ENCODE measurements at regions not wholly inside any gene's neighbourhood (a gene's known extent, or its start where the extent isn't known, plus 50 kb on each side); places are given as distances from the start of the nearest gene placed in this dataset.

GRCh38 chr17:33433581-33433980, 140.5 kb upstream of the ASIC2 start:
- Histone ChIP-seq H3K36me3 (replicated peaks in 1 of 2; ENCODE audit: control insufficient read depth in 1 of 2, insufficient read depth in 2 of 2, low read length in 2 of 2) (no peaks in the 10 kb centered on the region), H3K79me2 (ENCODE audit: insufficient read depth, low read length) (no peaks in the 10 kb centered on the region), H3K27ac (ENCODE audit: low read depth in 1 of 2, low read length in 2 of 2) (no peak overlapping the region), H3K4me2 (replicated peaks; ENCODE audit: extremely low read depth, low read length, poor library complexity, severe bottlenecking) (no peak overlapping the region), H3K9me3 (replicated peaks in 1 of 2; ENCODE audit: control insufficient read depth in 1 of 2, insufficient read depth in 1 of 2, low read length in 2 of 2) (peaks cover 4 to 6% of the 10 kb centered on the region in 2 donors), H3K4me3 (replicated peaks in 1 of 3; ENCODE audit: low read depth in 2 of 3, low read length in 3 of 3) (no peak overlapping the region), H4K20me1 (ENCODE audit: insufficient read depth, low read length) (no peaks in the 10 kb centered on the region), H3K9ac (ENCODE audit: insufficient read depth, low read length, poor library complexity, severe bottlenecking) (no peak overlapping the region), H3K27me3 (ENCODE audit: control insufficient read depth in 2 of 2, insufficient read depth in 2 of 2, low read length in 2 of 2) (no peaks in the 10 kb centered on the region), H3K4me1 (ENCODE audit: control insufficient read depth in 1 of 2, insufficient read depth in 2 of 2, low read length in 2 of 2) (peaks cover 12 to 23% of the 10 kb centered on the region in 2 donors), H2AFZ (ENCODE audit: insufficient read depth, low read depth, low read length, poor library complexity, severe bottlenecking) (no peak overlapping the region)
- TF ChIP-seq CTCF (IDR thresholded peaks at IDR 0.05) = no peak
- H3K27ac Mint-ChIP-seq = no peak overlapping the region
- WGBS (ENCODE audit: insufficient coverage) = 61% methylated on average over 2 of the region's 6 CpGs
- intact Hi-C loops (cut with micrococcal nuclease) = no loop called here
- DNase-seq = no peak
- H3K9me3 Mint-ChIP-seq = peaks cover under 1 to 20% (median 5%) of the 10 kb centered on the region in 7 donors
- H3K4me3 Mint-ChIP-seq = no peak overlapping the region
- peaks cover 0 to 6% (median 2%) of the 10 kb centered on the region in 3 donors for H3K27me3 Mint-ChIP-seq (ENCODE audit: low read depth in 3 of 3)
- H3K36me3 Mint-ChIP-seq = no peaks in the 10 kb centered on the region
- peaks cover 18% of the 10 kb centered on the region for H3K4me1 Mint-ChIP-seq

DNA sequence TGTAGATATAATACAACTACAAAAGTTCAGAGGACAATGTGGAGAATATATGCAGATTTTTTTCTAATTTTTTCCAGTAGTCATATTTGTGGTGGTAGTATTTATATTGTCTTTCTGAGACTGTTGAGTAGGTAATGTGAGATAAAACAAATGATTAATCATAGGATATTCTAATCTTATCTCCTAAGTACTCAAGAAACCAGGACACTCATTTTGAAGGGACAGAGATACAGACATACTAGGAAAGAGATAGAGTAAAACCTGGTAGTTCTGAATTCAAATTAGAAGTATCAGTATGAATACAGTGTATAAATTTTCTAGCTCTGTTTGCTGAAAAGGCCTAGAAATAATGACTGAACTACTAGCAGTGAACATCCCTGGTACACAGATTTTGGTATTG, 141.7 kb upstream of the ASIC2 start:
- Mint-ChIP-seq H3K27me3 (ENCODE audit: low read depth in 3 of 3) (peaks cover 0 to 8% (median 2%) of the 10 kb centered on the region in 3 donors), H3K4me1 (peaks cover 29% of the 10 kb centered on the region), H3K27ac (no peak overlapping the region), H3K36me3 (no peaks in the 10 kb centered on the region), H3K9me3 (peaks cover 0 to 15% (median 5%) of the 10 kb centered on the region in 7 donors), H3K4me3 (no peak overlapping the region)
- H3K4me3 ChIP-seq (replicated peaks in 1 of 3; ENCODE audit: low read depth in 2 of 3, low read length in 3 of 3) = no peak overlapping the region
- no peak for TF ChIP-seq CTCF (IDR thresholded peaks at IDR 0.05)
- peaks cover 12 to 34% of the 10 kb centered on the region in 2 donors for H3K4me1 ChIP-seq (ENCODE audit: control insufficient read depth in 1 of 2, insufficient read depth in 2 of 2, low read length in 2 of 2)
- H3K9ac ChIP-seq (ENCODE audit: insufficient read depth, low read length, poor library complexity, severe bottlenecking) = no peak overlapping the region
- no peak overlapping the region for H3K4me2 ChIP-seq (replicated peaks; ENCODE audit: extremely low read depth, low read length, poor library complexity, severe bottlenecking)
- H3K79me2 ChIP-seq (ENCODE audit: insufficient read depth, low read length) = no peaks in the 10 kb centered on the region
- no peaks in the 10 kb centered on the region for H4K20me1 ChIP-seq (ENCODE audit: insufficient read depth, low read length)
- H3K27me3 ChIP-seq (ENCODE audit: control insufficient read depth in 2 of 2, insufficient read depth in 2 of 2, low read length in 2 of 2) = no peaks in the 10 kb centered on the region
- DNase-seq = no peak
- H3K27ac ChIP-seq (ENCODE audit: low read depth in 1 of 2, low read length in 2 of 2) = no peak overlapping the region
- H3K36me3 ChIP-seq (replicated peaks in 1 of 2; ENCODE audit: control insufficient read depth in 1 of 2, insufficient read depth in 2 of 2, low read length in 2 of 2) = no peaks in the 10 kb centered on the region
- intact Hi-C loops (cut with micrococcal nuclease) = no loop called here
- H2AFZ ChIP-seq (ENCODE audit: insufficient read depth, low read depth, low read length, poor library complexity, severe bottlenecking) = no peak overlapping the region
- H3K9me3 ChIP-seq (replicated peaks in 1 of 2; ENCODE audit: control insufficient read depth in 1 of 2, insufficient read depth in 1 of 2, low read length in 2 of 2) = peaks cover 0 to 3% of the 10 kb centered on the region in 2 donors

Data from CD14-positive monocyte (primary cell).